Heart right ventricle (tissue), 16 donors: ENCODE measurements at regions not wholly inside any gene's neighbourhood (a gene's known extent, or its start where the extent isn't known, plus 50 kb on each side); places are given as distances from the start of the nearest gene placed in this dataset.
"Not testable (repeated sequence)": the region's sequence is repeated elsewhere in the genome, so short reads cannot be mapped to it uniquely, and the experiment has no call there.

Experiments used
- ATAC-seq, 8 donors: fragments of 200-7000 bp; cut with Tn5 transposase; one replicate each; pipeline ENCODE4 v1.9.1; 2020; ENCODE audit warnings: mild to moderate bottlenecking in 8 of 8, moderate library complexity in 8 of 8, moderate number of reproducible peaks in 1 of 8
- DNase-seq, 2 donors: peaks; one replicate each; pipeline ENCODE4 v3.0.0-alpha.2; 2020
- H3K27ac ChIP-seq, 10 donors: fragments of 200-600 bp; sonication (generic) in 2 of 10; one replicate each; pipeline versions ENCODE4 v1.5.0 to v1.8.0; 2020 to 2022; ENCODE audit warnings: mild to moderate bottlenecking in 3 of 10
- H3K27me3 ChIP-seq, 7 donors: fragments of 200-600 bp; one replicate each; pipeline ENCODE4 v1.8.0; 2021 to 2022; ENCODE audit warnings: mild to moderate bottlenecking in 2 of 7
- H3K36me3 ChIP-seq, 9 donors: fragments of 200-600 bp; sonication (generic) in 1 of 9; one replicate each; pipeline versions ENCODE4 v1.5.0 to v1.8.0; 2020 to 2022; ENCODE audit warnings: mild to moderate bottlenecking in 2 of 9
- H3K4me1 ChIP-seq, 9 donors: fragments of 200-600 bp; sonication (generic) in 1 of 9; one replicate each; pipeline versions ENCODE4 v1.5.0 to v1.8.0; 2020 to 2022; ENCODE audit warnings: mild to moderate bottlenecking in 4 of 9
- H3K4me3 ChIP-seq, 10 donors: fragments of 200-600 bp; sonication (generic) in 2 of 10; one replicate each; pipeline versions ENCODE4 v1.5.0 to v1.8.0; 2020 to 2022; ENCODE audit warnings: mild to moderate bottlenecking in 7 of 10, moderate library complexity in 2 of 10
- H3K9me3 ChIP-seq, 11 donors: fragments of 200-600 bp in 10 of 11; sonication (generic) in 2 of 11; one replicate each; pipeline versions ENCODE4 v1.5.0 to v1.8.0; 2013 to 2022; ENCODE audit warnings: mild to moderate bottlenecking in 2 of 11, control low read depth in 1 of 11, moderate library complexity in 1 of 11
- CTCF ChIP-seq, 9 donors: fragments of 200-600 bp; sonication (generic) in 2 of 9; IDR thresholded peaks; one replicate each; pipeline versions ENCODE4 v1.5.0 to v1.8.0; 2021 to 2022; ENCODE audit warnings: antibody characterized with exemption in 9 of 9, mild to moderate bottlenecking in 5 of 9, moderate library complexity in 1 of 9
- WGBS, 2 donors: extraction: QIAGEN DNeasy Blood & Tissue Kit; methylation state at CpG; one replicate each; pipeline ENCODE4 v1.1.7; 2013; ENCODE audit warnings: inconsistent platforms in 1 of 2; 5-methylcytosine and 5-hydroxymethylcytosine counted together
- intact Hi-C, 10 donors: fragments of 100-400 bp; cut with DNase I; formaldehyde crosslinking; loops; one replicate each; pipeline versions ENCODE4 v1.11.1 to v1.14.2; 2022
- donor health status: Arrhythmogenic right ventricular cardiomyopathy.
- donor health status: ischemic (EF 13 %, LVEDD 7.1; RV severe dilation, severe dysfunction).
- donor health status: healthy with polysubstance abuse.
- donor health status: DM: no; HTN: yes; CAD: no.
- donor health status: DM: no; HTN: no; CAD: no.
- donor health status: ischemic (EF 25% LVEDD 6.9; RV normal size, moderate dysfunction).
- donor health status: ischemic (EF 25% LVEDD 5.7; RV mildly dilated, moderate dysfunction).
- donor health status: healthy.
- donor health status: DM: yes; HTN: yes; CAD: no.
- donor health status: Ischemic cardiomyopathy.
- donor health status: ischemic (EF 35%, LVEDD 5.7; RV mildly dilated, moderate dysfunction).
- donor health status: nonischemic (EF 11% LVEDD 7.7; RV severe dilation, severe dysfunction).
- donor health status: DM: yes; HTN: yes; CAD: no.
- donor health status: PGD.
- donor health status: ischemic (EF 29% LVEDD 5.4; RV normal size, mild dysfunction).
- donor health status: nonischemic (EF 23%, LVEDD 6.1; RV moderate dilation, normal function).

GRCh38 chr10:77740396-77740795 is 102.8 kb upstream of the KCNMA1 start:
- WGBS, 2 donors = 99 to 100% methylated on average over 3 of the region's 3 CpGs
- ATAC-seq, DNase-seq, H3K27me3 ChIP-seq, H3K27ac ChIP-seq, H3K36me3 ChIP-seq, intact Hi-C loops, H3K4me3 ChIP-seq, H3K4me1 ChIP-seq: not testable (repeated sequence)
- H3K9me3 ChIP-seq = peaks cover 0 to 21% (median 5%) of the 10 kb centered on the region in 11 donors

GRCh38 chr10:77738496-77739158 is 101.0 kb upstream of the KCNMA1 start:
- Histone ChIP-seq H3K4me1 (no peaks in the 10 kb centered on the region), H3K36me3 (no peaks in the 10 kb centered on the region), H3K27ac (no peak overlapping the region), H3K27me3 (no peaks in the 10 kb centered on the region), H3K4me3 (no peak overlapping the region), H3K9me3 (peaks cover 0 to 21% (median 5%) of the 10 kb centered on the region in 11 donors)
- no peak for TF ChIP-seq CTCF (IDR thresholded peaks at IDR 0.05)
- 69 to 76% methylated on average over 2 of the region's 2 CpGs for WGBS, 2 donors
- intact Hi-C loops = no loop called here
- ATAC-seq = no peak
- DNase-seq = no peak

- no peak overlapping the region for H3K27ac ChIP-seq
- intact Hi-C loops = no loop called here
- no peak for TF ChIP-seq CTCF (IDR thresholded peaks at IDR 0.05)
- DNase-seq = no peak
- H3K4me1 ChIP-seq = no peaks in the 10 kb centered on the region
- no peaks in the 10 kb centered on the region for H3K36me3 ChIP-seq
- H3K9me3 ChIP-seq = peaks cover 0 to 21% (median 5%) of the 10 kb centered on the region in 11 donors
- no peaks in the 10 kb centered on the region for H3K27me3 ChIP-seq
- no peak for ATAC-seq
- WGBS, 2 donors = 76 to 77% methylated on average over 2 of the region's 2 CpGs
- no peak overlapping the region for H3K4me3 ChIP-seq
Observed at GRCh38 chr10:77737608-77738007, 100.0 kb upstream of the KCNMA1 start.

- WGBS, 2 donors = 53 to 55% methylated on average over 5 of the region's 5 CpGs
- intact Hi-C loops, ATAC-seq: not testable (repeated sequence)
Observed at GRCh38 chr10:77735136-77735535, 97.5 kb upstream of the KCNMA1 start.

GRCh38 chr10:77732213-77733003 is 94.8 kb upstream of the KCNMA1 start:
- WGBS, 2 donors = 71 to 80% methylated on average over 23 of the region's 23 CpGs
- H3K4me1 ChIP-seq = no peaks in the 10 kb centered on the region
- H3K9me3 ChIP-seq = peaks cover 0 to 12% (median 0%) of the 10 kb centered on the region in 11 donors
- H3K27ac ChIP-seq = no peak overlapping the region
- no peak overlapping the region for H3K4me3 ChIP-seq
- ATAC-seq (no peak), DNase-seq (no peak)
- intact Hi-C loops = no loop called here
- no peaks in the 10 kb centered on the region for H3K36me3 ChIP-seq
- H3K27me3 ChIP-seq = peaks cover 0 to 8% (median 0%) of the 10 kb centered on the region in 7 donors
- TF ChIP-seq CTCF (IDR thresholded peaks at IDR 0.05) = no peak

More at GRCh38 chr10:77735136-77735535, 97.5 kb upstream of the KCNMA1 start:
- not testable (repeated sequence) for H3K27me3 ChIP-seq, DNase-seq, H3K36me3 ChIP-seq, H3K4me3 ChIP-seq, H3K4me1 ChIP-seq, H3K27ac ChIP-seq
- H3K9me3 ChIP-seq = peaks cover 0 to 18% (median 5%) of the 10 kb centered on the region in 11 donors
